ENCODE measurements at regions not wholly inside any gene's neighbourhood (a gene's known extent, or its start where the extent isn't known, plus 50 kb on each side); places are given as distances from the start of the nearest gene placed in this dataset.

DNA sequence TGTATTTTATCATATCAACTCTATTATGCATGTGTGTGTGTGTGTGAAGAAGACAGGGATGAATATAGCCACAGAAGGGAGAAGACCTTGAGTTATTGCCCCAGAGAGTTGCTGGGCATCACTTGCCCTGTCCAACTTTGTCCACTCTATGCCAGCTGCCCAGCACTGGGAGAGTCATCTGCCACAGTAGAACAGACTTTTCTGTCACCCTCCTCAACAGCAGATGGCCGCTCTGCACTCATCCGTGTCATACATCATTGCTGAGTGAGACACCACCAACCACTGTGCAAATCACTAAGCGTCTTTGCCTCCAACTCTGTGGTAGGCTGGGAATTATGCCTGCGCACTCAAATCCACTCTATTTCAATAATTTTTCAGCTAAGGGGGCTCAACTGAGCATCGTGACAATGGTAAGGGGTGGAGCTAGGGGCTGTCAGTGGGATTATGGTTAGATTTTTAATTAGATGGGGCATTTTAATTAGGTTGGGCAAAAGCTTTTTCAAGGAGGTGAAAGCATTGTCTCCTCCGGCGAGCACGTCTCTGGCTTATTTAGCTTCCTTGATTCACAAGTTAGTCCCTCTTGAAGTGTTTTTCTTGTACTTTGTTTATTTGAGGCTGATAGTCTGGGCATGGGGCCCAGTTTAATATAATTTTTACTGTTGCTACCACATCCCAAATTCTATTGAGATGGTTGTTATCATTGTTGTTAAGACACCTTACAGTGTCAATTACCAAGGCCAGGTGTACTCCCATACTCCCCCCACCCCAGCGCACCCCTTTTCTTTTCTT, 100.1 kb upstream of the KLF3 start:
- no peak overlapping the region for H2BK15ac ChIP-seq (replicated peaks; ENCODE audit: low read depth)
- no CpG with 5 or more reads among the region's 9 CpGs for WGBS (ENCODE audit: extremely low coverage, insufficient coverage, low lambda C conversion rate)
- DNase-seq: no peak
- no peak overlapping the region for H2AK5ac ChIP-seq (ENCODE audit: low read length)
- no peak overlapping the region for H3K27ac ChIP-seq (ENCODE audit: low read depth, low read length)
- no peak overlapping the region for H3K4me2 ChIP-seq (ENCODE audit: low read length)
- no peak overlapping the region for H4K8ac ChIP-seq (ENCODE audit: low read depth, low read length)
- H3K23ac ChIP-seq (ENCODE audit: low read length): no peak overlapping the region
- no peak overlapping the region for H3K4ac ChIP-seq (ENCODE audit: low read depth, low read length)
- no peak overlapping the region for H3K4me3 ChIP-seq (ENCODE audit: low read length)
- no peak overlapping the region for H2BK120ac ChIP-seq (ENCODE audit: low read depth, low read length)
- H3K9ac ChIP-seq (ENCODE audit: low read length): no peak overlapping the region
- no peaks in the 10 kb centered on the region for H3K36me3 ChIP-seq (ENCODE audit: control insufficient read depth, insufficient read depth, low read length)
- H4K5ac ChIP-seq (ENCODE audit: low read length): no peak overlapping the region
- no peak overlapping the region for H2BK5ac ChIP-seq (ENCODE audit: low read length)
- no peaks in the 10 kb centered on the region for H3K79me2 ChIP-seq (ENCODE audit: control insufficient read depth, insufficient read depth, low read length)
- no peaks in the 10 kb centered on the region for H3K27me3 ChIP-seq (ENCODE audit: insufficient read depth, low read length, poor library complexity)
- no peaks in the 10 kb centered on the region for H3K4me1 ChIP-seq (ENCODE audit: control insufficient read depth, low read depth, low read length)
- no peak overlapping the region for H3K18ac ChIP-seq (ENCODE audit: low read length)
- no peaks in the 10 kb centered on the region for H3K79me1 ChIP-seq (ENCODE audit: low read length)
- H3K56ac ChIP-seq (ENCODE audit: low read length): no peak overlapping the region

DNA sequence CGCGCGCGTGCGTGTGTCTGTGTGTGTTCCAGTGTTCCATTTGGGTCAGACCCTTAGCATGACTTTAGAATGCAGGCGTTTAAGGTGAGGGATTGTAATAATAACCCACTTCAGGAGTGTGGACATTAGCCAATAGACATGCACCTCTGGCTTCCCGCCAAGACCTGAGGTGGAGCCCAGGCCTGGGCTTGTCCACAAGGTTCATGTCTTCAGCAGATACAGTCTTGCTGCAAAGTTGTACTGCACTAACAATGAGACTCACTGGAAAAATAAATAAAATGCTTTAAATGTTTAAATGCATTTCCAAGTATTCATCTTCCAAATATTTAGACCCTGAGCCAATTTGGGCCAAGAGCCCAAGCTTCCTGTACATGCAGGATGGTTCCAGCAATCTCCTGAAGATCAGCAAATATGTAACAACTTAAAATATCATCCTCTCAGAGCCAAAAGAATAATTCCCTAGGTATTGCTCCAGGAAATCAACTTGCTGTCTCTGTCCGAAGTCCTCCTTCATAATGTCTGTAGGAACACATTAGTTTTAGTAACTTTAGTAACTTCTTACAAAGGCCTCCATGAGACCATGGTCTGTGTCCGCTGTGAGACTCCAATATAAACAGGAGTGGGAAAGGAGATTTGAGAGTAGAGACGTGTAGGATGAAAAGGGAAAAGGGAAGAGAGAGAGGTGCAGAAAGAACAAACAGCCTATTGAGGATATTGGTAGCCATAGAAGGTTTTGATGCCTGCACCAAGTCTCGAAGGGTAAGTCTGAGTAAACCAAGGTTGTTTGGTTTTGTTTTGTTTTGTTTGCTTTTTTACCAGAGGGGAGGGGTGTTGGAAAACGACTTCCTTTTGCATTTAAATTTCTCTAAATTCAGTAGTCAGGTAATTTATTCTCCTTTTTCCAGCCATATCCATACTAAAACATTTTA, 98.5 kb upstream of the KLF3 start:
- H3K4me1 ChIP-seq (ENCODE audit: control insufficient read depth, low read depth, low read length): no peaks in the 10 kb centered on the region
- H3K36me3 ChIP-seq (ENCODE audit: control insufficient read depth, insufficient read depth, low read length): no peaks in the 10 kb centered on the region
- H3K9ac ChIP-seq (ENCODE audit: low read length): no peak overlapping the region
- H3K79me2 ChIP-seq (ENCODE audit: control insufficient read depth, insufficient read depth, low read length): no peaks in the 10 kb centered on the region
- 100% methylated on average over 1 of the region's 12 CpGs for WGBS (ENCODE audit: extremely low coverage, insufficient coverage, low lambda C conversion rate)
- H2BK120ac ChIP-seq (ENCODE audit: low read depth, low read length): no peak overlapping the region
- H3K4me3 ChIP-seq (ENCODE audit: low read length): no peak overlapping the region
- H3K18ac ChIP-seq (ENCODE audit: low read length): no peak overlapping the region
- no peak overlapping the region for H3K27ac ChIP-seq (ENCODE audit: low read depth, low read length)
- no peaks in the 10 kb centered on the region for H3K27me3 ChIP-seq (ENCODE audit: insufficient read depth, low read length, poor library complexity)
- no peak for DNase-seq
- no peak overlapping the region for H4K8ac ChIP-seq (ENCODE audit: low read depth, low read length)
- no peak overlapping the region for H4K5ac ChIP-seq (ENCODE audit: low read length)
- no peak overlapping the region for H2BK15ac ChIP-seq (replicated peaks; ENCODE audit: low read depth)
- H2BK5ac ChIP-seq (ENCODE audit: low read length): no peak overlapping the region
- no peak overlapping the region for H2AK5ac ChIP-seq (ENCODE audit: low read length)
- no peak overlapping the region for H3K23ac ChIP-seq (ENCODE audit: low read length)
- H3K79me1 ChIP-seq (ENCODE audit: low read length): no peaks in the 10 kb centered on the region
- no peak overlapping the region for H3K4me2 ChIP-seq (ENCODE audit: low read length)
- H3K56ac ChIP-seq (ENCODE audit: low read length): no peak overlapping the region
- H3K4ac ChIP-seq (ENCODE audit: low read depth, low read length): no peak overlapping the region

- no peaks in the 10 kb centered on the region for H3K79me1 ChIP-seq (ENCODE audit: low read length)
- DNase-seq: no peak
These were observed 97.1 kb upstream of the KLF3 start for GRCh38 chr4:38566806-38567398.

GRCh38 chr4:38567457-38567856, 96.5 kb upstream of the KLF3 start:
- no peak overlapping the region for H2BK120ac ChIP-seq (ENCODE audit: low read depth, low read length)
- no peak overlapping the region for H4K8ac ChIP-seq (ENCODE audit: low read depth, low read length)
- no peak overlapping the region for H3K56ac ChIP-seq (ENCODE audit: low read length)
- H2BK15ac ChIP-seq (replicated peaks; ENCODE audit: low read depth): no peak overlapping the region
- H3K27me3 ChIP-seq (ENCODE audit: insufficient read depth, low read length, poor library complexity): no peaks in the 10 kb centered on the region
- no peak for DNase-seq
- H4K5ac ChIP-seq (ENCODE audit: low read length): no peak overlapping the region
- no peak overlapping the region for H3K18ac ChIP-seq (ENCODE audit: low read length)
- no peak overlapping the region for H3K27ac ChIP-seq (ENCODE audit: low read depth, low read length)
- H3K23ac ChIP-seq (ENCODE audit: low read length): no peak overlapping the region
- no peak overlapping the region for H3K4ac ChIP-seq (ENCODE audit: low read depth, low read length)
- no peak overlapping the region for H2BK5ac ChIP-seq (ENCODE audit: low read length)
- H3K4me1 ChIP-seq (ENCODE audit: control insufficient read depth, low read depth, low read length): no peaks in the 10 kb centered on the region
- H3K4me2 ChIP-seq (ENCODE audit: low read length): no peak overlapping the region
- no peaks in the 10 kb centered on the region for H3K79me2 ChIP-seq (ENCODE audit: control insufficient read depth, insufficient read depth, low read length)
- no peak overlapping the region for H3K9ac ChIP-seq (ENCODE audit: low read length)
- no CpG with 5 or more reads among the region's 5 CpGs for WGBS (ENCODE audit: extremely low coverage, insufficient coverage, low lambda C conversion rate)
- no peaks in the 10 kb centered on the region for H3K79me1 ChIP-seq (ENCODE audit: low read length)
- H3K4me3 ChIP-seq (ENCODE audit: low read length): no peak overlapping the region
- no peaks in the 10 kb centered on the region for H3K36me3 ChIP-seq (ENCODE audit: control insufficient read depth, insufficient read depth, low read length)
- no peak overlapping the region for H2AK5ac ChIP-seq (ENCODE audit: low read length)

More at GRCh38 chr4:38566806-38567398, 97.1 kb upstream of the KLF3 start:
- no peak overlapping the region for H2AK5ac ChIP-seq (ENCODE audit: low read length)
- H3K36me3 ChIP-seq (ENCODE audit: control insufficient read depth, insufficient read depth, low read length): no peaks in the 10 kb centered on the region
- H3K9ac ChIP-seq (ENCODE audit: low read length): no peak overlapping the region
- no peaks in the 10 kb centered on the region for H3K4me1 ChIP-seq (ENCODE audit: control insufficient read depth, low read depth, low read length)
- no peak overlapping the region for H3K56ac ChIP-seq (ENCODE audit: low read length)
- H3K27me3 ChIP-seq (ENCODE audit: insufficient read depth, low read length, poor library complexity): no peaks in the 10 kb centered on the region
- no peaks in the 10 kb centered on the region for H3K79me2 ChIP-seq (ENCODE audit: control insufficient read depth, insufficient read depth, low read length)
- no peak overlapping the region for H4K5ac ChIP-seq (ENCODE audit: low read length)
- no peak overlapping the region for H2BK15ac ChIP-seq (replicated peaks; ENCODE audit: low read depth)
- H4K8ac ChIP-seq (ENCODE audit: low read depth, low read length): no peak overlapping the region
- no peak overlapping the region for H3K27ac ChIP-seq (ENCODE audit: low read depth, low read length)
- no peak overlapping the region for H3K23ac ChIP-seq (ENCODE audit: low read length)
- H2BK5ac ChIP-seq (ENCODE audit: low read length): no peak overlapping the region
- H2BK120ac ChIP-seq (ENCODE audit: low read depth, low read length): no peak overlapping the region
- H3K18ac ChIP-seq (ENCODE audit: low read length): no peak overlapping the region
- H3K4ac ChIP-seq (ENCODE audit: low read depth, low read length): no peak overlapping the region
- no CpG with 5 or more reads among the region's 4 CpGs for WGBS (ENCODE audit: extremely low coverage, insufficient coverage, low lambda C conversion rate)
- H3K4me3 ChIP-seq (ENCODE audit: low read length): no peak overlapping the region
- no peak overlapping the region for H3K4me2 ChIP-seq (ENCODE audit: low read length)

- no peak overlapping the region for H3K9ac ChIP-seq (ENCODE audit: low read length)
- H3K56ac ChIP-seq (ENCODE audit: low read length): no peak overlapping the region
- no peak overlapping the region for H2BK120ac ChIP-seq (ENCODE audit: low read depth, low read length)
- no peak overlapping the region for H3K23ac ChIP-seq (ENCODE audit: low read length)
- H3K79me2 ChIP-seq (ENCODE audit: control insufficient read depth, insufficient read depth, low read length): no peaks in the 10 kb centered on the region
- H2BK5ac ChIP-seq (ENCODE audit: low read length): no peak overlapping the region
- no peak overlapping the region for H2BK15ac ChIP-seq (replicated peaks; ENCODE audit: low read depth)
- no peaks in the 10 kb centered on the region for H3K27me3 ChIP-seq (ENCODE audit: insufficient read depth, low read length, poor library complexity)
- H3K36me3 ChIP-seq (ENCODE audit: control insufficient read depth, insufficient read depth, low read length): no peaks in the 10 kb centered on the region
- H3K4me1 ChIP-seq (ENCODE audit: control insufficient read depth, low read depth, low read length): no peaks in the 10 kb centered on the region
- H2AK5ac ChIP-seq (ENCODE audit: low read length): no peak overlapping the region
- H3K4ac ChIP-seq (ENCODE audit: low read depth, low read length): no peak overlapping the region
- no peak overlapping the region for H4K8ac ChIP-seq (ENCODE audit: low read depth, low read length)
- no peak overlapping the region for H4K5ac ChIP-seq (ENCODE audit: low read length)
- no peaks in the 10 kb centered on the region for H3K79me1 ChIP-seq (ENCODE audit: low read length)
- H3K4me3 ChIP-seq (ENCODE audit: low read length): no peak overlapping the region
- no peak overlapping the region for H3K18ac ChIP-seq (ENCODE audit: low read length)
- no peak overlapping the region for H3K27ac ChIP-seq (ENCODE audit: low read depth, low read length)
- DNase-seq: no peak
- H3K4me2 ChIP-seq (ENCODE audit: low read length): no peak overlapping the region
- no CpG with 5 or more reads among the region's 3 CpGs for WGBS (ENCODE audit: extremely low coverage, insufficient coverage, low lambda C conversion rate)
These were observed 95.2 kb upstream of the KLF3 start for GRCh38 chr4:38568768-38569167.
